ENCODE measurements at regions not wholly inside any gene's neighbourhood (a gene's known extent, or its start where the extent isn't known, plus 50 kb on each side); places are given as distances from the start of the nearest gene placed in this dataset.

- TF ChIP-seq CTCF (IDR thresholded peaks at IDR 0.05) (no peak), POLR2A (IDR thresholded peaks at IDR 0.05) (no peak)
Measured at GRCh38 chrX:10089378-10089795, 67.4 kb upstream of the CLCN4 start.

All from uterus (tissue), 2 donors.